ENCODE measurements at regions not wholly inside any gene's neighbourhood (a gene's known extent, or its start where the extent isn't known, plus 50 kb on each side); places are given as distances from the start of the nearest gene placed in this dataset.

DNA sequence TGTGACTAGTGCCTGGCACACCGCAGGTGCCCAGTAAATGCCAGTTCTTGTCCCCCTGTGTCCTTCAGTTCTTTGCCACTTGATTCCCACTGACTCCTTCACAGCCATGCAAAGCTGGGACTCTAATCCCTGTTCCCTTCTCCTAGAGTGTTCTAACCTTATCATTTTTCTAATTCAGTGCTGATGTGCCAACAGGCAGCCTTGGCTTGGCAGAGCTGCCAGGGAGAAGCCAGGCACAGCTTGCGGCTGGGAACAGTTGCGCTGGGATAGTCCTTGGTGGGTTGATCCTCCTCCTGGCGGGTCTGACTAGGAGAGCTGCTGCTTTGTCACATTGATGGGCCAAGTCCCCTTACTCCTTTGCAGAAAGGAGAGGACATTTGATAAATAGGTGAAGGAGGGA is 654.2 kb downstream of the HS3ST4 start:
- no peak for DNase-seq
- WGBS = 60% methylated on average over 4 of the region's 4 CpGs
- H3K9me3 ChIP-seq (ENCODE audit: control insufficient read depth, low read length) = no peaks in the 10 kb centered on the region
- no peaks in the 10 kb centered on the region for H3K27me3 ChIP-seq (ENCODE audit: control insufficient read depth, insufficient read depth)
- H3K27ac ChIP-seq (ENCODE audit: low read length) = no peak overlapping the region
- H3K4me1 ChIP-seq (ENCODE audit: control insufficient read depth, insufficient read depth, low read length) = no peaks in the 10 kb centered on the region
- intact Hi-C loops (cut with DNase I) = no loop called here
- ATAC-seq = no peak
- no peak overlapping the region for H3K4me3 ChIP-seq (ENCODE audit: low read length)

DNA sequence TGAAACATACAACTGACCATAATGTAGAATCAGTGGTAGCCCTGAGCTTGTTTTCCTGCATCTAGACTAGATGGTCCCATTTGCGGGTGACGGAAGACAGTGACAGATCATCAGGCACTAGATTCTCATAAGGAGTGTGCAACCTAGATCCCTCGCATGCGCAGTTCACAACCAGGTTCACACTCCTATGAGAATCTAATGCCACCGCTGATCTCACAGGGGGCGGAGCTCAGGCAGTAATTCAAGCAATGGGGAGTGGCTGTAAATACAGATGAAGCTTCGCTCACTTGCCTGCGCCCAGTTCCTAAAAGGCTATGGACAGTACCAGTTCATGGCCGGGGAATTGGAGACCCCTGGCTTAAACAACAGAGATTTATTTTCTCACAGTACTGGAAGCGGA is 656.3 kb downstream of the HS3ST4 start:
- H3K27me3 ChIP-seq (ENCODE audit: control insufficient read depth, insufficient read depth) = no peaks in the 10 kb centered on the region
- no peaks in the 10 kb centered on the region for H3K4me1 ChIP-seq (ENCODE audit: control insufficient read depth, insufficient read depth, low read length)
- ATAC-seq (no peak), DNase-seq (no peak)
- H3K4me3 ChIP-seq (ENCODE audit: low read length) = no peak overlapping the region
- H3K27ac ChIP-seq (ENCODE audit: low read length) = no peak overlapping the region
- no peaks in the 10 kb centered on the region for H3K9me3 ChIP-seq (ENCODE audit: control insufficient read depth, low read length)
- WGBS = 92% methylated on average over 10 of the region's 10 CpGs
- intact Hi-C loops (cut with DNase I) = no loop called here

DNA sequence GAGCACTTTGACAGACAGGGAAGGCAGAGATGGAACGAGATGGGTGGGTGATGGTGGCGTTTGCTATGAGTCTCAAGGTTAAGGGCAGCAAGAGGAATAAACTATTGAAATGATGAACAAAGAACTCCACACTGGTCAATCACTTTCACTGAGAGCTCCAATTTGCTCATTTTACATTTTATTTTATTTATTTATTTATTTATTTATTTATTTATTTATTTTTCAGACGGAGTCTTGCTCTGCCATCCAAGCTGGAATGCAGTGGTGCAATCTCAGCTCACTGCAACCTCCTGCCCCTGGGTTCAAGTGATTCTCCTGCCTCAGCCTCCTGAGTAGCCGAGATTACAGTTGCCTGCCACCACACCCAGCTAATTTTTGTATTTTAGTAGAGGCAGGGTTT is 669.1 kb downstream of the HS3ST4 start:
- Histone ChIP-seq H3K4me3 (ENCODE audit: low read length) (no peak overlapping the region), H3K27ac (ENCODE audit: low read length) (no peak overlapping the region), H3K4me1 (ENCODE audit: control insufficient read depth, insufficient read depth, low read length) (no peaks in the 10 kb centered on the region), H3K27me3 (ENCODE audit: control insufficient read depth, insufficient read depth) (no peaks in the 10 kb centered on the region), H3K9me3 (ENCODE audit: control insufficient read depth, low read length) (no peaks in the 10 kb centered on the region)
- no peak for DNase-seq
- ATAC-seq = no peak
- WGBS = 80% methylated on average over 4 of the region's 4 CpGs
- intact Hi-C loops (cut with DNase I) = no loop called here

DNA sequence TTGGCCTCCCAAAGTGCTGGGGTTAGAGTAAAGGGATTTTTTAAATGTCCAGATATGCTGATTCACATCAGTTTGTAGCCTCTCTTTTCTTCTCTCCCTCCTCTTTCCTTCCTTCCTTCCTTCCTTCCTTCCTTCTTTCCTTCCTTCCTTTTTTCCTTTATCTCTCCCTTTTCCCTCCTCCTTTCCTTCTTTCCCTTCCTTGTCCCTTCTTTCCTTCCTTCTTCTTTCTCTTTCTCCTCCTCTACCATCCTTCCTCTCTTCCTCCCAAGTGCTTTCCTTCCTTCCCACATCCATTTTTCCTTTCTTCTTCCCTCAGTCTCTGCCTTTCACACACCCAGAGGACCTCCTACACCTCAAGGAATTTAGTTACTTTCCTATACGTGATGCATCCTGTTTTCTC is 671.8 kb downstream of the HS3ST4 start:
- H3K9me3 ChIP-seq (ENCODE audit: control insufficient read depth, low read length) = no peaks in the 10 kb centered on the region
- no peak overlapping the region for H3K27ac ChIP-seq (ENCODE audit: low read length)
- H3K4me1 ChIP-seq (ENCODE audit: control insufficient read depth, insufficient read depth, low read length) = no peaks in the 10 kb centered on the region
- no peak overlapping the region for H3K4me3 ChIP-seq (ENCODE audit: low read length)
- 43% methylated on average over 1 of the region's 1 CpG for WGBS
- no peaks in the 10 kb centered on the region for H3K27me3 ChIP-seq (ENCODE audit: control insufficient read depth, insufficient read depth)
- ATAC-seq (no peak), DNase-seq (no peak)
- intact Hi-C loops (cut with DNase I) = no loop called here

DNA sequence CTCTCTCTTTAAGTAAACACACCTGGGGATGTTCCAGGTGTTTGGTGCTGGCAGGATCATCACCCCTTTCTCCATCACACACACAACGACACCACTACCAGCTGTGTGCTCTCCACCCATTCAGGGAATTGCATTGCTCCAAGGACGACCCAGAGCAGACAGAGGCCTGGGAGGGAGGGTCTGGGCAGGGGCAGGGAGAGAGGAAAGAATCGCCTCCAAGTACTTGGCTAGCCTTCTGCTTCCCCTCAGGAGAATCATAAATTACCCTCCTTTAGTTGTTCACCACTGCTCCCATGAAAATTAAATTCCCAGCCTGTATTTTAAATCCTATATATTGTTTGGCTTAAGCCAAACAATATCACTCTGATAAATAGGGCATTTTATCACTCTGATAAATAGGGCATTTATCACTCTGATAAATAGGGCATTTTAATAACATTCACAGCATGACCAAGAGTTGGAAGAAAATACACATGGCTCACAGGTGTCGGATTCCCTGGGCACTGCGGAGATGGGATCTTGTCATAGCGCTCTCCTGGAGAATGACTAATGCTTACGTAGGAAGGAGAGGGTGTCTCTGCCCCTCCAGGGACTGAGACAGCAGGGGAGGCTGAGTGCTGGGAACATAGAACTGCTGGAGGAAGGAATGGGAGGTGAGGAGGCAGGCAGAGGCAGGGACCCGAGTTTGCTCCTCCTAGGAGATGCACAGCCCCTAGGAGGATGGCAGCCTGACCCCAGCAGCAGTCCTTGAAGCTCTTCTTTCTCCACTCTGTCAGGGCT is 673.6 kb downstream of the HS3ST4 start:
- DNase-seq (no peak), ATAC-seq (no peak)
- Histone ChIP-seq H3K27ac (ENCODE audit: low read length) (no peak overlapping the region), H3K4me3 (ENCODE audit: low read length) (no peak overlapping the region), H3K27me3 (ENCODE audit: control insufficient read depth, insufficient read depth) (no peaks in the 10 kb centered on the region), H3K9me3 (ENCODE audit: control insufficient read depth, low read length) (no peaks in the 10 kb centered on the region), H3K4me1 (ENCODE audit: control insufficient read depth, insufficient read depth, low read length) (no peaks in the 10 kb centered on the region)
- intact Hi-C loops (cut with DNase I) = no loop called here
- whole genome bisulfite sequencing = 40% methylated on average over 8 of the region's 8 CpGs

DNA sequence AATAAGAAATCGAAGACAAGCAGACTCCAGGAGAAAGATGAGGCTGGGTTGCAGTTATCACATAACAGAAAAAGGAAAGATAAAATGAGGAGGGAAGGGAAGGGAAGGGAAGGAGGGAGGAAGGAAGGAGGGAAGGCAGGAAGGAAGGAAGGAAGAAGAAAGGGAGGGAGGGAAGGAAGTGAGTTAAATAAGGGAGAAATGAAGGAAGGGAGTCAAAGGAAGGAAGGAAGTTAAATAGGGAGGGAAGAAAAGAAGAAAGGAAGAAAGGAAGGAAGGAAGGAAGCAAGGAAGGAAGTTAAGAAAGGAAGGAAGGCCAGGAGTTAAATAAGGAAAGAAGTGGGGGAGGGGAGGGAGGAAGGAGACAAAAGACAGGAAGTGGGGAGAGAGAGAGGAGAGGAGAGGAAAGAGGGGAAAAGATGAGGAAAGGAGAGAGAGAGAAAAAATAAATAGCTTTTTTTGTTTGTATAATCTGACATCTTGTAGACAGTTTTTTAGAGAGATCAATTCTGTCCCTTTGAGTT is 679.6 kb downstream of the HS3ST4 start:
- 59% methylated on average over 1 of the region's 1 CpG for WGBS
- Histone ChIP-seq H3K27me3 (ENCODE audit: control insufficient read depth, insufficient read depth) (no peaks in the 10 kb centered on the region), H3K4me1 (ENCODE audit: control insufficient read depth, insufficient read depth, low read length) (no peaks in the 10 kb centered on the region), H3K9me3 (ENCODE audit: control insufficient read depth, low read length) (no peaks in the 10 kb centered on the region), H3K4me3 (ENCODE audit: low read length) (no peak overlapping the region), H3K27ac (ENCODE audit: low read length) (no peak overlapping the region)
- intact Hi-C loops (cut with DNase I) = no loop called here
- ATAC-seq = no peak
- no peak for DNase-seq

DNA sequence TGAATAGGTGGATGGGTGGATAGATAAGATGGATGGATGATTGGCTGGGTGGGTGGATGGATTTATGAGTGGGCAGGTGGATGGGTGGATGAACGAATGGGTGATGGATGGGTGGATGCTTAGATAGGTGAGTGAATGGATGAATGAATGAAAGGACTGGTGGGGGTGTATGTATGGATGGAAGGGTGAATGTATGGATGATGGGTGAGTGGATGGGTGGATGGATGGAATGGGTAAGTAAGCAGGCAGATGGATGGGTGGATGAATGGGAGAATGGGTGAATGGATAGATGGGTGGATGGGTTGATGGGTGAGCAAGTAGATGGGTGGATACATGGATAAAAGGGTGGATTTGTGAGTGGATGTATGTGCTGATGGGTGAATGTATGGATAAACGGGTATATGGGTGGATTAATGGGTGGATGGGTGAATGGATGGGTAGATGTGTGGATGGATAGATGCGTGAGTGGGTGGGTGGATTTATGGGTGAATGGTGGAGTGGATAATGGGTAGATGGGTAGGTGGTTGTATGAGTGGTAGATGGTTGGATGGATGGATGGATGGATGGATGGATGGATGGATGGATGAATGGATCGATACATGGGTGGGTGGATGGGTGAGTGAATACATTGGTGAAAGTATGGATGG is 682.6 kb downstream of the HS3ST4 start:
- Histone ChIP-seq H3K4me1 (ENCODE audit: control insufficient read depth, insufficient read depth, low read length) (no peaks in the 10 kb centered on the region), H3K4me3 (ENCODE audit: low read length) (no peak overlapping the region), H3K9me3 (ENCODE audit: control insufficient read depth, low read length) (no peaks in the 10 kb centered on the region), H3K27me3 (ENCODE audit: control insufficient read depth, insufficient read depth) (no peaks in the 10 kb centered on the region), H3K27ac (ENCODE audit: low read length) (no peak overlapping the region)
- DNase-seq (no peak), ATAC-seq (peak in 1 of 2 donors; percentile 36)
- intact Hi-C loops (cut with DNase I) = no loop called here
- WGBS = 80% methylated on average over 4 of the region's 4 CpGs

DNA sequence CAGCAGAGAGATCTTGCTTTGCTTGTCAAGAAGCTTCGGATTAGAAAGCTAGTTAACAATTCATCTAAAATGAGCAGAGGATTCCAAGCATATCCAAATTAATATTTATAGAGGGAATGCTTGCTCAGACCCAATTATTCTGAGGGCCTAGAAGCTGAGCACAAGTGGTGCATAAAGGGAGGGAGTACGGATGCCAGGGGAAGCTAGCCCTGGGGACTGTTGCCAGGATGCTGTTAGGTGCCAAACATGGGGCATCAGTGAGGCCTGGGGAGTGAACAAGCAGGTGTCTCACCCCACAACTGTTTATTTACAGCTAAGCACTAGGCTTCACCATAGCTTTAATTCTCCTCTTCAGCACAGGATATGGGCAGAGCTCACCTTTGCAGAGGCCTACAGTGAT is 684.1 kb upstream of the C16orf82 start:
- Histone ChIP-seq H3K27ac (ENCODE audit: low read length) (no peak overlapping the region), H3K9me3 (ENCODE audit: control insufficient read depth, low read length) (no peaks in the 10 kb centered on the region), H3K4me1 (ENCODE audit: control insufficient read depth, insufficient read depth, low read length) (no peaks in the 10 kb centered on the region), H3K4me3 (ENCODE audit: low read length) (no peak overlapping the region), H3K27me3 (ENCODE audit: control insufficient read depth, insufficient read depth) (no peaks in the 10 kb centered on the region)
- intact Hi-C loops (cut with DNase I) = no loop called here
- 59% methylated on average over 2 of the region's 2 CpGs for WGBS
- peak in 1 of 3 donors; percentile 28 for DNase-seq
- ATAC-seq = no peak

DNA sequence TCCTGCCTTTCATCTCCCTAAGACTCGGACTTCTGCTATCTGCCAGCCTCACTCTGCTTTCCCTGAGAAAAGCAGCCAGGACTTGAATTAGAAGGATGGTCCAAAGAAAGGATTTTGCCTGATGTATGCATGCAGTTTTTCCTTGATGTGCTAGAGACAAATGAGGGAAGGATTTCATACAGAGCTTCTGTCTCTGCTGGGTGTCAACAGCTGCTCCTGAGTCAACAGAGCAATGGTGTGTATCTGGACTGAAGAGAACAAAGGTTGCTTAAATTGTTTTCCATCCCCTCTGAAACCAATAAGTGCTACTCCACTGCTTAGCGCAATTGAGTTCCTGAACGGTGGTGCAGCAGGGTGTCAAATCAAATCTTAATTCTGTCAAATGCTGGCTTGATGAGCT is 680.6 kb upstream of the C16orf82 start:
- Histone ChIP-seq H3K27ac (ENCODE audit: low read length) (no peak overlapping the region), H3K4me1 (ENCODE audit: control insufficient read depth, insufficient read depth, low read length) (no peaks in the 10 kb centered on the region), H3K9me3 (ENCODE audit: control insufficient read depth, low read length) (no peaks in the 10 kb centered on the region), H3K4me3 (ENCODE audit: low read length) (no peak overlapping the region), H3K27me3 (ENCODE audit: control insufficient read depth, insufficient read depth) (no peaks in the 10 kb centered on the region)
- 49% methylated on average over 3 of the region's 3 CpGs for WGBS
- no peak for DNase-seq
- ATAC-seq = no peak
- intact Hi-C loops (cut with DNase I) = no loop called here

DNA sequence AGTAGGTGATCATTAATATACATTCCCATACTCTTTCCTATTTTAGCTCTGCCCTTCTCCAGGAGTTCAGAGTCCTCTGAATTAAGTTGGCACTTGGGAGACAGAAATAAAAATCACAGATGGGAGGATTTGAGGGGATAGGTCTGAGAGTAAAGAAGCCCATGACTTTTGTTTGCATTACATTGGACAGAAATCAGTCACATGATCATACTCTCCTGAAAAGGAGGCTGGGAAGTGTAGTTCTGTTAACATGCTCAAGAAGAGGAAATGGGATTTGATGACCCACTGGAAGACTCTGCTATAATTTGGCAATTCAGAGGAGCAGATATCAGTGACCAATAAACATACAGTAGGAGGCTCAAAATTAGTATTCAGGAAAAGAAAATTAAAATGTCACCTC is 674.9 kb upstream of the C16orf82 start:
- no peak overlapping the region for H3K27ac ChIP-seq (ENCODE audit: low read length)
- intact Hi-C loops (cut with DNase I) = no loop called here
- no peaks in the 10 kb centered on the region for H3K9me3 ChIP-seq (ENCODE audit: control insufficient read depth, low read length)
- H3K4me1 ChIP-seq (ENCODE audit: control insufficient read depth, insufficient read depth, low read length) = no peaks in the 10 kb centered on the region
- no peak for DNase-seq
- no peak overlapping the region for H3K4me3 ChIP-seq (ENCODE audit: low read length)
- H3K27me3 ChIP-seq (ENCODE audit: control insufficient read depth, insufficient read depth) = no peaks in the 10 kb centered on the region
- no peak for ATAC-seq

DNA sequence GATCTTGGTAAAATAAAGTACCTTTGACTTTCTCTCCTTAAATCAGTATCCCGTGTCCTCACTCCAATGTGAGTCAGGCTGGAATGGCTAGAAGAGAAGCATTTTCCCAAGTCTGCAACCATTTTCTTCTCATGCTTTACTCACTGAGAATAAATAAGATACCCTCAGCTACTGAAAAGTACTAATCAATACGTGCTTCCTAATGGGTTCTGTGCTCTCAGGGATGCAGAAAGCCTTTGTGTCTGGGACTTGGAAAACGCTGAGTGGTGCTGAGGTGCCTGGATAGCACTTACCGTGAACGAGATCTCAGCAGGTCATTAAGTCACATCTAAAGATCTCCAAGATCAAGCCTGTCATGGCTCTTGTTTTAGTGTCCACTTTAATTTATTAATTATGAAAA is 672.3 kb upstream of the C16orf82 start:
- H3K4me3 ChIP-seq (ENCODE audit: low read length) = no peak overlapping the region
- no peaks in the 10 kb centered on the region for H3K27me3 ChIP-seq (ENCODE audit: control insufficient read depth, insufficient read depth)
- 60% methylated on average over 5 of the region's 5 CpGs for WGBS
- DNase-seq = no peak
- H3K9me3 ChIP-seq (ENCODE audit: control insufficient read depth, low read length) = no peaks in the 10 kb centered on the region
- ATAC-seq = no peak
- H3K4me1 ChIP-seq (ENCODE audit: control insufficient read depth, insufficient read depth, low read length) = no peaks in the 10 kb centered on the region
- intact Hi-C loops (cut with DNase I) = no loop called here
- no peak overlapping the region for H3K27ac ChIP-seq (ENCODE audit: low read length)
